GM10248 (cell line): ENCODE measurements at regions not wholly inside any gene's neighbourhood (a gene's known extent, or its start where the extent isn't known, plus 50 kb on each side); places are given as distances from the start of the nearest gene placed in this dataset.

Source experiments
- CTCF ChIA-PET: fragments of 300-600 bp; sonication (Branson Sonifier 250); formaldehyde crosslinking; extraction: SDS; loops from one replicate; lab custom pipeline; 2021; ENCODE audit warnings: antibody characterized with exemption; lab: Yijun Ruan, JAX
- POLR2A ChIA-PET: fragments of 350-650 bp; sonication (Branson Sonifier 250); formaldehyde crosslinking; extraction: SDS; loops from one replicate; lab custom pipeline; 2020; ENCODE audit warnings: antibody characterized with exemption; lab: Yijun Ruan, JAX
- DNase-seq: peaks from one replicate; pipeline ENCODE4 v3.0.0; 2012; ENCODE audit errors: extremely low spot score
- TF ChIP-seq, protein P1 (sequence below): IDR thresholded peaks from 2 replicates; pipeline ENCODE4 v1.5.1; 2012; ENCODE audit warnings: mild to moderate bottlenecking, low read depth; ENCODE audit errors: extremely low read depth, missing control alignments, control extremely low read depth

DNA sequence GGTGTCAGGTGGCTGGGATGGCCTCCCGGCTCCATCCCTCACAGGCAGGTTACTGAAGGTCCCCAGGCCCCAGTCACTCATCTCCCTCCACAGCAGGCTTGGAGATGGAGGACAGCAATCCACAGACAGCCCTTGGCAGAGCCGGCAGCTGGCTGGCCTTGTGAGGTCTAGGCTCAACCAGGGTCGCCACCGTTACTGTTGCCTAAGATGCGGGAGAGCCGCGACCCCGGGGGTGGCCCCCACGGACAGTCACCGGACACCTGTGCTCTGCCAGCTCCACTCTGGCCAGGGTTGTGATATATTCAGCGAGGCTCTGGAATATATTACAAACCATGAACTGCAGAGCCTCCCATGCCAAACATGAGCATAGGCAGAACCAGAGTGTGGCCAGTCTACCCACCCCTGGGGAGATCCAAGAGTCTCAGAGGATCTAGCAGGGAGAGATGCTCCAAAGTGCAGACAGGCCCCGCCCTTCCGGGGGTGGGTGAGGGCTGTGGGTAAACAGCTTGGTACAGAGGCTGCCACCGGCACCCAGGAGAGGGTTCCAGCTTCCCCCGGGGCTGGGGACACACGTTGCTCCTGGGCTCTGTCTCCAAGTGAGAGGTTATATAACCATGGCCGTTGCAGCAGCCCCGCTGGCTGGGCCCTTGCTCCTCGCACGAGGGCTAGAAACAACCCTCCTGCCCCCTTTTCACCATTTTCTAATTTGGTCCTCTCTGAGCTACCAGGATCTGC lies 55.9 kb upstream of the DIO3 start:
- no peak for DNase-seq
- ChIA-PET POLR2A (no interaction called here), CTCF (no interaction called here)
- TF ChIP-seq, protein P1, sequence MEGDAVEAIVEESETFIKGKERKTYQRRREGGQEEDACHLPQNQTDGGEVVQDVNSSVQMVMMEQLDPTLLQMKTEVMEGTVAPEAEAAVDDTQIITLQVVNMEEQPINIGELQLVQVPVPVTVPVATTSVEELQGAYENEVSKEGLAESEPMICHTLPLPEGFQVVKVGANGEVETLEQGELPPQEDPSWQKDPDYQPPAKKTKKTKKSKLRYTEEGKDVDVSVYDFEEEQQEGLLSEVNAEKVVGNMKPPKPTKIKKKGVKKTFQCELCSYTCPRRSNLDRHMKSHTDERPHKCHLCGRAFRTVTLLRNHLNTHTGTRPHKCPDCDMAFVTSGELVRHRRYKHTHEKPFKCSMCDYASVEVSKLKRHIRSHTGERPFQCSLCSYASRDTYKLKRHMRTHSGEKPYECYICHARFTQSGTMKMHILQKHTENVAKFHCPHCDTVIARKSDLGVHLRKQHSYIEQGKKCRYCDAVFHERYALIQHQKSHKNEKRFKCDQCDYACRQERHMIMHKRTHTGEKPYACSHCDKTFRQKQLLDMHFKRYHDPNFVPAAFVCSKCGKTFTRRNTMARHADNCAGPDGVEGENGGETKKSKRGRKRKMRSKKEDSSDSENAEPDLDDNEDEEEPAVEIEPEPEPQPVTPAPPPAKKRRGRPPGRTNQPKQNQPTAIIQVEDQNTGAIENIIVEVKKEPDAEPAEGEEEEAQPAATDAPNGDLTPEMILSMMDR = no peak

DNA sequence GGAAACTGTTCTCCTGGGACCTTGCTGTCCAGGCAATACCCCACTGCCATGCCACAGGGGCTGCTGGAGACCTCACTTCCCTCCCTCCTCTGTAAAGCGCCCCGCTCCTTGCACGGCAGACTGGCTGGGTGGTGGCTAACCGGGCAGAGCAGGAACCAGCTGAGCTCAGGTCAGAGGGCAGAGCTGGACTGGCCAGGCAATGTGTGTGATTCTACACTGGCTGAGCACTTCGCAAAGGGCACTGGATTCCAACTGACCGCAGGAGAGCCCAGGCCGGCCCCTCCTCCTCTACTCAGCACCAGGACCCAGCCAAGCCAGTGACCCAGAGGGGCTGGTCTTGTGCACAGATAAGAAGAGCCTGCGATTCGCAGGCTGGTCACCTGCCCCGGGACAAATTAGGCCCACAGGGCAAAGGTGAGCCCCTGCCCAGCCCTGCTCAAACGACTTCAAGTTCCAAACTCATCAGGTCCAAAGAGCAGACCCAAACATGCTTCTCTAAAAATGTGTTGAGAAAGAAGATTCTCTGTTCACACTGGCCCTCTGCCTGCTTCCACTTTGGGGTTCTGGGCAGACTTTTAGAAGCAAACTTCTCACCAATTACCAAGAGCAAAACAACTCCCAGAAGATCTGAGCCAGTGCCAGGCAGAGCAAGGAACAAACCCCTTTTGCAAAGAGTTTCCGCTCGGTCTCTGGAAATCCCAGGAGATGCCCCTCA lies 54.9 kb upstream of the DIO3 start:
- CTCF ChIA-PET = no interaction called here
- no peak for DNase-seq
- POLR2A ChIA-PET = no interaction called here
- TF ChIP-seq, protein P1 = no peak

DNA sequence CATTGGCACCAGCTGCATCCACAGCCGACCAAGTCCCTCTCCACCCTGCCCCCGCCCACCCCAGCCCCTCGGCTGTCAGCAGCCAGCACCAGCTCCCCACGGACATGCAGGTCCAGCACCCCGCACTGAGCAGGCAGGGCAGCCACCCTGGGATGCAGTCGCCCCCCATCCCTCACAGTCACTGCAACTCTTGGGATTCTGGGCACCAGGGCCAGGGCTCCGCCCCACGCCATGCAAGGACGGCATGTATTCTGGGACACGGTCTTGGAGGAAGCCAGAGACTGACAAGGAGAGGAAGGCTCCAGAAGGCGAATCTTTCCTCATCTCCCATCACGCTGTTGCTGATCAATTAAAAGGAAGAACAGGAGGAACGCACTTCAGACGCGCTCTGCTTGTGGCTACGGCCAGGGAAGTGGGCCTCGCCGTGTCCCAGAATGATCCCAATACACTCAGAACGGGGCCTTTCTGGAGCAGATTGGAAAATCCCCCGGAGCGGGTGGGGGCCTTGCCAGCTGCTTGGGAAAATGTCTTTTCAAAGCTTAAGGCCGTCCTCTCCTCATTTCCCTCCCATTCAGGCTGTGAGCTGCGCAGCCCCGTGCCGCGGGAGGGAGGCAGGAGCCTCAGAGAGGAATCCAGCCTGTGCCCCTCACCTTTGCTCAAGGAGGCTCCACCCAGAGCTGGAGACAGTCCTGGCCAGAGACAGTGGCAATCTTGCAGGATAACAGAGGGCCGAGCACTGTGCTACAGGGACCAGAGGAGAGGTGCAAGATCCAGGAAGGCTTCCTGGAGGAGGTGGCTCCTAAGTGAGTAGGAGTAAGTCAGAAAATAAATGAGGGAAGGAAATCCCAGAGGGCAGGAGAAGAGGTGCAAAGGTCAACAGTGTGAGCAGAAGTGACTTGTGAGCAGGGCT lies 54.1 kb upstream of the DIO3 start:
- CTCF ChIA-PET = no interaction called here
- DNase-seq = no peak
- POLR2A ChIA-PET = no interaction called here
- TF ChIP-seq, protein P1 = no peak

DNA sequence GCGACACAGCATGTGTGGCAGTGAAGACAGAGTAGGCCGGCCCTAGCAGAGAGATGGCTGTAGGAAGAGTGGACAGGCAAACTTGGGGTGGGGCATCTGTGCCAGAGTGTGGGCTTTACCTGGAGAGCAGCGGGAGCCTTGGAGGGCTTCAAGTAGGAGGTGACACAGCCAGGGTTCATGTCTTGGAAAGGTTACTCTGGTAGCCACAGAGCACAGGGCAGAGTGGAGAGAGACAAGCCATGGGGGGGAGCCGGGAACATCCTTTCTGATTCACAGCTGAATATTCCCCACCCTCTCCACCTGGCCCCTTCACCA lies 53.5 kb upstream of the DIO3 start:
- POLR2A ChIA-PET = no interaction called here
- CTCF ChIA-PET = no interaction called here
- TF ChIP-seq, protein P1 = no peak
- DNase-seq = no peak

DNA sequence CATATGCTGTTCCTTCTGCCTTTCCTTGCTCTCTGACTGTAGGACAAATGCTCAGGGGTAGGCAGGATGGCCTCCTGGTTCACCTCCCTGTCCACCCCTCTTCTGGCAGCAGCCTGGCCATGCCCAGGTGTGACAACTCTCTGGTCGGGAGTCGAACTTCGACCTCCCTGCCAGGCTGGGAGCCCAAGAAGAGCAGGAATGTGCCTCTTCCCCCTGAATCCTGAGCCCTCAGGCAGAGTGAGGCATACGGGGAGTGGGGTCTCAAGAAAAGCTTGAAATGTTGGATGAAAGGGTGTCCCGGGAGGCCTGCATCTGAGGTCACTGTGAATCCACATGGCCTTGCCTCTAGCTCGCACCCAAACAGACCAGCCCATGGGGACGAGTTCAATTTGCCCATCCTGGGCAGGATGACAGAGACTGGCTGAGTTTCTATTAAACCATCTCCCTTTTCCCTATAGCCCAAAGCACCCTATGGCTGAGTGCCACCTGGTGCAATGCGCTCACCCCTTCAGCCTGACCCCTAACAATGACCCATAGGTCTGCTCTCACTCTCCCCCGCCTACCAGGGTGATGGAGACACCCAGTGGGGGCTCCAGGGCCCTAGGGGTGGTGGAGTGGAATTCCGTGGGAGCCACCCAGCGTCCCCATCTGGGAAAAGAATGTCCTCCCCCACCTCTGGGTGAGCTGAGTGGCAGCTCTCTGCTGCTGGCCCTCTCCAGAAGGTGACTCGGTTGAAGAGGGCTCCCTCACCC lies 52.9 kb upstream of the DIO3 start:
- CTCF ChIA-PET = no interaction called here
- POLR2A ChIA-PET = no interaction called here
- no peak for DNase-seq
- TF ChIP-seq, protein P1 = no peak
